ENCODE measurements at regions not wholly inside any gene's neighbourhood (a gene's known extent, or its start where the extent isn't known, plus 50 kb on each side); places are given as distances from the start of the nearest gene placed in this dataset.

DNA sequence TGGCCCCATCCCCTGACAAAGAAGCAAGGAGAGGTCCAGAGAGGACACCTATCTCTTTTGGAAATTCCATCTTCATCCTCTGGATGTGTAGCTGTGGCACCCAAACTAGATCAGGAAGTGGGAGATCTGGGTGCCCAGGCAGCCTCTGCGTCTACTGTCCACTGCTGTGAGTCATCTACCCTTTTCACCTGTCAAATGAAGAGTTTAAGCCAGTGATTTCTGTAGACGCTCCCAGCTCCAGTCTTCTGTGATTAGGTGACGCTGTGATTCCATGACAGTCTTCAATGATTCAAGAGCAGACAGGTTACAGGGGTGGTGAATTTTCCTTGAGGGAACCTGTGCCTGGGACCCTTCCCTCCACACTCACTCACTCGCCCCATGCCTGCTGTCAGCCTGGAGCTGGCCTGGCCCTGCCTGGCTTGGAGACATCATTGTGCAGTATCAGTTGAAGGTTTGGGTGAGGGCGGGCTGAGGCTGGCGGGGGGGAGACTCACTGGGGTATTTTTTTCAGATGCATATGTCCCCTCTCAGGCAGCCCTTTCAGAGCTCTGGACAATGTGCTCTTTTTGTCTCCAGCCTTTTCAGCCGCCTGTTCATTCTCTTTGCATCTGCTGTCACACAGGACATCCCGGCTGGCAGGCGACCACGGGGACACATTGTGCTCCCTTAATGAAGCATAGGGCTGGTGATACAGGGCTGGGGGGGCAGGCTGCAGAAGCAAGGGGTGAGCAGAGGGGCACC is 56.8 kb upstream of the PARP11 start:
- no peaks in the 10 kb centered on the region for H3F3A ChIP-seq (ENCODE audit: insufficient read depth, low read length, poor library complexity, severe bottlenecking)
- no peak for TF ChIP-seq EZH2 (IDR thresholded peaks at IDR 0.05; ENCODE audit: borderline replicate concordance, insufficient read depth, low read length, poor library complexity, severe bottlenecking)
- no peak for TF ChIP-seq SMC3 (conservative IDR thresholded peaks at IDR 0.05; ENCODE audit: poor library complexity)
- TF ChIP-seq MXI1 (conservative IDR thresholded peaks at IDR 0.05; ENCODE audit: poor library complexity, severe bottlenecking), result no peak
- H3K27me3 ChIP-seq (ENCODE audit: insufficient read depth, low read depth, low read length), result no peaks in the 10 kb centered on the region
- no peak overlapping the region for H3K4me3 ChIP-seq (ENCODE audit: low read length)
- H3K9ac ChIP-seq (ENCODE audit: low read length), result no peak overlapping the region
- H3K9me2 ChIP-seq (ENCODE audit: insufficient read depth, low read length), result no peaks in the 10 kb centered on the region
- no peaks in the 10 kb centered on the region for H3K9me3 ChIP-seq (ENCODE audit: low read length)
- no peak overlapping the region for H3K4me2 ChIP-seq (ENCODE audit: low read length)
- H3K27ac ChIP-seq (ENCODE audit: low read length), result no peak overlapping the region
- no peaks in the 10 kb centered on the region for H4K20me1 ChIP-seq (ENCODE audit: insufficient read depth)
- H2AFZ ChIP-seq (ENCODE audit: low read depth, low read length), result no peak overlapping the region
- no peaks in the 10 kb centered on the region for H3K36me3 ChIP-seq (ENCODE audit: insufficient read depth, low read length)
- no peaks in the 10 kb centered on the region for H3K79me2 ChIP-seq (replicated peaks; ENCODE audit: insufficient read depth, low read length)

DNA sequence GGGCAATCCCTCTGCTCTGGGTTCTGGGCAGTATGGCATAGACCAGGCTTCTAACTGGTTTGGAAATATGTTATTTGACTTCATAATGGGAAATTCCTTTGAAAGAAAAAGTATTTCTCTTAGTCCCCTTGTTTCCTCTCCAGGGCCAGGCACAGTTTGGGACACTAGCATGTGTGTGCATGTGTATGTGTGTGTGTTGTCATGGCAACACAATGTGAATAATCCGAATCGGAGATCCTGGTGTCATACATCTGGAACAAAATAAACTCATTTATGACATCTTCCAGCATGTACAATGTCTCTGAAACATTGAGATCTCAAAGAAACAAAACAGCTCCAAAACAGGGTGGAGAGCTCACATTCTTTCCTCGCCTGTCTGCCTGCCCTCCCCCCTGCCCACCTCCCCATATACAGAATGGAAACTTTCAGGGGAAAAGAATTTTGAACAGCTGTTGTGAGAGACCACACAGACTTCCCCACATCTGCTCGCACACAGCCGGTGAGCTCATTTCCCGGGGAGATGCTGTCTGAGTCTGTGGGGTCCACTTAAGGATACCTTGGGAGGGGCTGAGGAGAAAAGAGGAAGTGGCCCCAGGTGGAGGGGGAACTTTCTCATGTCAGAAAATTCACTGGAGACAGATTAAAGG is 55.5 kb upstream of the PARP11 start:
- H3K36me3 ChIP-seq (ENCODE audit: insufficient read depth, low read length), result no peaks in the 10 kb centered on the region
- H3K9me3 ChIP-seq (ENCODE audit: low read length), result no peaks in the 10 kb centered on the region
- H3K9ac ChIP-seq (ENCODE audit: low read length), result no peak overlapping the region
- H2AFZ ChIP-seq (ENCODE audit: low read depth, low read length), result no peak overlapping the region
- H3K79me2 ChIP-seq (replicated peaks; ENCODE audit: insufficient read depth, low read length), result no peaks in the 10 kb centered on the region
- H3K9me2 ChIP-seq (ENCODE audit: insufficient read depth, low read length), result no peaks in the 10 kb centered on the region
- H4K20me1 ChIP-seq (ENCODE audit: insufficient read depth), result no peaks in the 10 kb centered on the region
- no peak overlapping the region for H3K4me2 ChIP-seq (ENCODE audit: low read length)
- H3K27ac ChIP-seq (ENCODE audit: low read length), result no peak overlapping the region
- no peak for TF ChIP-seq MXI1 (conservative IDR thresholded peaks at IDR 0.05; ENCODE audit: poor library complexity, severe bottlenecking)
- TF ChIP-seq, protein P1, sequence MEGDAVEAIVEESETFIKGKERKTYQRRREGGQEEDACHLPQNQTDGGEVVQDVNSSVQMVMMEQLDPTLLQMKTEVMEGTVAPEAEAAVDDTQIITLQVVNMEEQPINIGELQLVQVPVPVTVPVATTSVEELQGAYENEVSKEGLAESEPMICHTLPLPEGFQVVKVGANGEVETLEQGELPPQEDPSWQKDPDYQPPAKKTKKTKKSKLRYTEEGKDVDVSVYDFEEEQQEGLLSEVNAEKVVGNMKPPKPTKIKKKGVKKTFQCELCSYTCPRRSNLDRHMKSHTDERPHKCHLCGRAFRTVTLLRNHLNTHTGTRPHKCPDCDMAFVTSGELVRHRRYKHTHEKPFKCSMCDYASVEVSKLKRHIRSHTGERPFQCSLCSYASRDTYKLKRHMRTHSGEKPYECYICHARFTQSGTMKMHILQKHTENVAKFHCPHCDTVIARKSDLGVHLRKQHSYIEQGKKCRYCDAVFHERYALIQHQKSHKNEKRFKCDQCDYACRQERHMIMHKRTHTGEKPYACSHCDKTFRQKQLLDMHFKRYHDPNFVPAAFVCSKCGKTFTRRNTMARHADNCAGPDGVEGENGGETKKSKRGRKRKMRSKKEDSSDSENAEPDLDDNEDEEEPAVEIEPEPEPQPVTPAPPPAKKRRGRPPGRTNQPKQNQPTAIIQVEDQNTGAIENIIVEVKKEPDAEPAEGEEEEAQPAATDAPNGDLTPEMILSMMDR (IDR thresholded peaks at IDR 0.05; ENCODE audit: poor library complexity, severe bottlenecking), result no peak
- TF ChIP-seq, protein P2, sequence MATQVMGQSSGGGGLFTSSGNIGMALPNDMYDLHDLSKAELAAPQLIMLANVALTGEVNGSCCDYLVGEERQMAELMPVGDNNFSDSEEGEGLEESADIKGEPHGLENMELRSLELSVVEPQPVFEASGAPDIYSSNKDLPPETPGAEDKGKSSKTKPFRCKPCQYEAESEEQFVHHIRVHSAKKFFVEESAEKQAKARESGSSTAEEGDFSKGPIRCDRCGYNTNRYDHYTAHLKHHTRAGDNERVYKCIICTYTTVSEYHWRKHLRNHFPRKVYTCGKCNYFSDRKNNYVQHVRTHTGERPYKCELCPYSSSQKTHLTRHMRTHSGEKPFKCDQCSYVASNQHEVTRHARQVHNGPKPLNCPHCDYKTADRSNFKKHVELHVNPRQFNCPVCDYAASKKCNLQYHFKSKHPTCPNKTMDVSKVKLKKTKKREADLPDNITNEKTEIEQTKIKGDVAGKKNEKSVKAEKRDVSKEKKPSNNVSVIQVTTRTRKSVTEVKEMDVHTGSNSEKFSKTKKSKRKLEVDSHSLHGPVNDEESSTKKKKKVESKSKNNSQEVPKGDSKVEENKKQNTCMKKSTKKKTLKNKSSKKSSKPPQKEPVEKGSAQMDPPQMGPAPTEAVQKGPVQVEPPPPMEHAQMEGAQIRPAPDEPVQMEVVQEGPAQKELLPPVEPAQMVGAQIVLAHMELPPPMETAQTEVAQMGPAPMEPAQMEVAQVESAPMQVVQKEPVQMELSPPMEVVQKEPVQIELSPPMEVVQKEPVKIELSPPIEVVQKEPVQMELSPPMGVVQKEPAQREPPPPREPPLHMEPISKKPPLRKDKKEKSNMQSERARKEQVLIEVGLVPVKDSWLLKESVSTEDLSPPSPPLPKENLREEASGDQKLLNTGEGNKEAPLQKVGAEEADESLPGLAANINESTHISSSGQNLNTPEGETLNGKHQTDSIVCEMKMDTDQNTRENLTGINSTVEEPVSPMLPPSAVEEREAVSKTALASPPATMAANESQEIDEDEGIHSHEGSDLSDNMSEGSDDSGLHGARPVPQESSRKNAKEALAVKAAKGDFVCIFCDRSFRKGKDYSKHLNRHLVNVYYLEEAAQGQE (IDR thresholded peaks at IDR 0.05; ENCODE audit: borderline replicate concordance), result no peak
- no peak for TF ChIP-seq SMC3 (conservative IDR thresholded peaks at IDR 0.05; ENCODE audit: poor library complexity)
- no peak for TF ChIP-seq RAD21 (conservative IDR thresholded peaks at IDR 0.05)
- no peak for TF ChIP-seq TAF1 (IDR thresholded peaks at IDR 0.05; ENCODE audit: low read depth)
- TF ChIP-seq EZH2 (IDR thresholded peaks at IDR 0.05; ENCODE audit: borderline replicate concordance, insufficient read depth, low read length, poor library complexity, severe bottlenecking), result no peak
- TF ChIP-seq EP300 (conservative IDR thresholded peaks at IDR 0.05; ENCODE audit: poor library complexity, severe bottlenecking), result no peak
- no peak for TF ChIP-seq POLR2AphosphoS5 (IDR thresholded peaks at IDR 0.05)
- no peaks in the 10 kb centered on the region for H3F3A ChIP-seq (ENCODE audit: insufficient read depth, low read length, poor library complexity, severe bottlenecking)
- no peaks in the 10 kb centered on the region for H3K27me3 ChIP-seq (ENCODE audit: insufficient read depth, low read depth, low read length)
- no peak overlapping the region for H3K4me3 ChIP-seq (ENCODE audit: low read length)
